AG09309 (cell line): ENCODE measurements at regions not wholly inside any gene's neighbourhood (a gene's known extent, or its start where the extent isn't known, plus 50 kb on each side); places are given as distances from the start of the nearest gene placed in this dataset.
"Not testable (repeated sequence)": the region's sequence is repeated elsewhere in the genome, so short reads cannot be mapped to it uniquely, and the experiment has no call there.

Source experiments
- DNase-seq: peaks from one replicate; pipeline ENCODE4 v3.0.0-alpha.2; 2010; ENCODE audit warnings: low read depth
- H3K4me3 ChIP-seq: 2 replicates; pipeline ENCODE4 v1.5.1; 2011; ENCODE audit warnings: mild to moderate bottlenecking, low read depth, low read length, moderate library complexity; ENCODE audit not compliant: control insufficient read depth
- CTCF ChIP-seq: IDR thresholded peaks from 2 replicates; pipeline ENCODE4 v1.5.1; 2011; ENCODE audit warnings: mild to moderate bottlenecking, low read depth, low read length, inconsistent platforms; ENCODE audit not compliant: insufficient read depth, control insufficient read depth; ENCODE audit errors: missing control alignments

GRCh38 chr2:239551206-239551605 lies 150.4 kb upstream of the HDAC4 start:
- DNase-seq = no peak
- H3K4me3 ChIP-seq = no peak overlapping the region
- TF ChIP-seq CTCF = no peak

- no peak for DNase-seq
- TF ChIP-seq CTCF = no peak
- H3K4me3 ChIP-seq = no peak overlapping the region
These were observed 149.5 kb upstream of the HDAC4 start for GRCh38 chr2:239550357-239550756.

- no peak overlapping the region for H3K4me3 ChIP-seq
- TF ChIP-seq CTCF = no peak
These were observed 149.0 kb upstream of the HDAC4 start for GRCh38 chr2:239549711-239550255.

GRCh38 chr2:239548965-239549595 lies 148.3 kb upstream of the HDAC4 start:
- H3K4me3 ChIP-seq = no peak overlapping the region
- TF ChIP-seq CTCF = no peak
- DNase-seq = no peak

More at GRCh38 chr2:239549711-239550255, 149.0 kb upstream of the HDAC4 start:
- no peak for DNase-seq

- TF ChIP-seq CTCF = no peak
- H3K4me3 ChIP-seq = no peak overlapping the region
- no peak for DNase-seq
These were observed 147.6 kb upstream of the HDAC4 start for GRCh38 chr2:239548451-239548871.

- DNase-seq, H3K4me3 ChIP-seq: not testable (repeated sequence)
These were observed 146.3 kb upstream of the HDAC4 start for GRCh38 chr2:239547140-239547539.

- no peak for TF ChIP-seq CTCF
- no peak overlapping the region for H3K4me3 ChIP-seq
- DNase-seq = no peak
These were observed 145.7 kb upstream of the HDAC4 start for GRCh38 chr2:239546541-239546940.
